ENCODE measurements at regions not wholly inside any gene's neighbourhood (a gene's known extent, or its start where the extent isn't known, plus 50 kb on each side); places are given as distances from the start of the nearest gene placed in this dataset.

GRCh38 chr9:118366228-118366627 lies 662.0 kb downstream of the TLR4 start:
- no peak overlapping the region for H3K9ac ChIP-seq (ENCODE audit: extremely low read depth, insufficient read length, low read length)
- H4K91ac ChIP-seq (ENCODE audit: insufficient read length, low read depth, low read length), result no peak overlapping the region
- no peaks in the 10 kb centered on the region for H3K27me3 Mint-ChIP-seq (ENCODE audit: low read depth)
- no peak overlapping the region for H2BK120ac ChIP-seq (ENCODE audit: low read depth, low read length, poor library complexity, severe bottlenecking)
- H3K36me3 Mint-ChIP-seq (ENCODE audit: insufficient read depth in 1 of 3, low read depth in 3 of 3), result no peaks in the 10 kb centered on the region
- no peak overlapping the region for H3T11ph ChIP-seq (ENCODE audit: low read length)
- peaks cover 7 to 8% of the 10 kb centered on the region in 2 experiments for H3K4me1 Mint-ChIP-seq
- no peaks in the 10 kb centered on the region for H3K79me2 ChIP-seq (ENCODE audit: insufficient read depth, low read length)
- H3K27ac Mint-ChIP-seq, result no peak overlapping the region
- H2AK5ac ChIP-seq (ENCODE audit: insufficient read length, low read length), result no peak overlapping the region
- H3K79me1 ChIP-seq (ENCODE audit: insufficient read depth, low read depth, low read length, poor library complexity, severe bottlenecking), result no peaks in the 10 kb centered on the region
- no peak overlapping the region for H3K4ac ChIP-seq (ENCODE audit: low read depth, low read length)
- DNase-seq, result no peak
- H3K18ac ChIP-seq (ENCODE audit: insufficient read length, low read depth, low read length), result no peak overlapping the region
- no peak overlapping the region for H3K4me2 ChIP-seq (ENCODE audit: insufficient read depth, insufficient read length, low read length)
- H3K27ac ChIP-seq (ENCODE audit: insufficient read length, low read depth, low read length), result no peak overlapping the region
- no peak overlapping the region for H2BK15ac ChIP-seq (ENCODE audit: low read depth, low read length)
- no CpG with 5 or more reads among the region's 2 CpGs for WGBS (ENCODE audit: extremely low coverage, insufficient read length, low lambda C conversion rate)
- no peak overlapping the region for H4K5ac ChIP-seq (ENCODE audit: insufficient read length, low read depth, low read length)
- TF ChIP-seq CTCF (conservative IDR thresholded peaks at IDR 0.05), result no peak
- no peaks in the 10 kb centered on the region for H4K20me1 ChIP-seq (ENCODE audit: control insufficient read depth, insufficient read depth, insufficient read length)
- no peak overlapping the region for H2BK5ac ChIP-seq (ENCODE audit: insufficient read length, low read length)
- H4K8ac ChIP-seq (replicated peaks; ENCODE audit: insufficient read length, low read depth, low read length), result no peak overlapping the region
- H3K4me1 ChIP-seq (ENCODE audit: insufficient read depth, low read length), result peaks cover 4% of the 10 kb centered on the region; the same call in 1 of the 2 replicates
- H3K56ac ChIP-seq (ENCODE audit: insufficient read length, low read depth, low read length), result no peak overlapping the region
- H3K4me3 Mint-ChIP-seq, result no peak overlapping the region
- H2BK12ac ChIP-seq (ENCODE audit: insufficient read length, low read depth, low read length), result no peak overlapping the region
- H3K9me3 ChIP-seq (ENCODE audit: control insufficient read depth, low read depth, low read length), result no peaks in the 10 kb centered on the region
- no peak overlapping the region for H3K14ac ChIP-seq (ENCODE audit: insufficient read depth, low read length)
- H3K23ac ChIP-seq (ENCODE audit: insufficient read length, low read depth, low read length), result no peak overlapping the region
- no peaks in the 10 kb centered on the region for H3K27me3 ChIP-seq (ENCODE audit: insufficient read depth, low read length)
- H2BK20ac ChIP-seq (ENCODE audit: low read depth, low read length, poor library complexity, severe bottlenecking), result no peak overlapping the region
- no peaks in the 10 kb centered on the region; a peak in 1 of 5 replicates for H3K9me3 Mint-ChIP-seq
- no peak overlapping the region for H2AFZ ChIP-seq (ENCODE audit: low read length)
- no peaks in the 10 kb centered on the region for H3K23me2 ChIP-seq (ENCODE audit: insufficient read length, low read depth, low read length, poor library complexity, severe bottlenecking)

All from H9 (cell line).